Mucosa of gallbladder (tissue), 1 donor: ENCODE measurements at regions not wholly inside any gene's neighbourhood (a gene's known extent, or its start where the extent isn't known, plus 50 kb on each side); places are given as distances from the start of the nearest gene placed in this dataset.
"Not testable (repeated sequence)": the region's sequence is repeated elsewhere in the genome, so short reads cannot be mapped to it uniquely, and the experiment has no call there.

Experiments
- DNase-seq: peaks from one replicate; pipeline ENCODE4 v3.0.0-alpha.2; 2020; ENCODE audit warnings: low spot score
- donor health status: DM: no; HTN: no; CAD: no.

GRCh38 chr12:19988459-19988873 is 379.9 kb upstream of the PDE3A start:
- no peak for DNase-seq

GRCh38 chr12:19988948-19989347 is 379.4 kb upstream of the PDE3A start:
- DNase-seq, result no peak

- DNase-seq, result no peak
Observed at GRCh38 chr12:19991146-19991545, 377.2 kb upstream of the PDE3A start.

GRCh38 chr12:19992311-19992710 is 376.0 kb upstream of the PDE3A start:
- DNase-seq, result no peak

GRCh38 chr12:19994968-19995367 is 373.4 kb upstream of the PDE3A start:
- DNase-seq, result no peak

GRCh38 chr12:19997656-19998400 is 370.5 kb upstream of the PDE3A start:
- DNase-seq, result no peak

- no peak for DNase-seq
Observed at GRCh38 chr12:19998411-19998810, 369.9 kb upstream of the PDE3A start.

- no peak for DNase-seq
Observed at GRCh38 chr12:19998961-19999804, 369.2 kb upstream of the PDE3A start.

GRCh38 chr12:19999805-20000138 is 368.6 kb upstream of the PDE3A start:
- no peak for DNase-seq

GRCh38 chr12:20000229-20000849 is 368.0 kb upstream of the PDE3A start:
- DNase-seq, result no peak

GRCh38 chr12:20003252-20003651 is 365.1 kb upstream of the PDE3A start:
- DNase-seq, result no peak

GRCh38 chr12:20004952-20005351 is 363.4 kb upstream of the PDE3A start:
- DNase-seq, result no peak

- DNase-seq, result no peak
Observed at GRCh38 chr12:20006871-20007730, 361.2 kb upstream of the PDE3A start.

- DNase-seq, result not testable (repeated sequence)
Observed at GRCh38 chr12:20009965-20010364, 358.4 kb upstream of the PDE3A start.

GRCh38 chr12:20011200-20011599 is 357.1 kb upstream of the PDE3A start:
- peak; percentile 56 for DNase-seq

GRCh38 chr12:20017802-20018201 is 350.5 kb upstream of the PDE3A start:
- no peak for DNase-seq

- no peak for DNase-seq
Observed at GRCh38 chr12:20018406-20018805, 349.9 kb upstream of the PDE3A start.

- DNase-seq, result no peak
Observed at GRCh38 chr12:20024194-20024593, 344.1 kb upstream of the PDE3A start.

GRCh38 chr12:20028033-20028432 is 340.3 kb upstream of the PDE3A start:
- DNase-seq, result no peak

- DNase-seq, result no peak
Observed at GRCh38 chr12:20030826-20031225, 337.5 kb upstream of the PDE3A start.

- DNase-seq, result no peak
Observed at GRCh38 chr12:20039562-20039961, 328.8 kb upstream of the PDE3A start.

- no peak for DNase-seq
Observed at GRCh38 chr12:20040184-20040583, 328.2 kb upstream of the PDE3A start.
